HG02798 (cell line): ENCODE measurements at regions not wholly inside any gene's neighbourhood (a gene's known extent, or its start where the extent isn't known, plus 50 kb on each side); places are given as distances from the start of the nearest gene placed in this dataset.
"Not testable (repeated sequence)": the region's sequence is repeated elsewhere in the genome, so short reads cannot be mapped to it uniquely, and the experiment has no call there.

Experiments used
- ATAC-seq: cut with Tn5 transposase; IDR thresholded peaks from one replicate; pipeline ENCODE4 v1.9.1; 2021; ENCODE audit warnings: mild to moderate bottlenecking; ENCODE audit not compliant: unreplicated experiment, poor library complexity

DNA sequence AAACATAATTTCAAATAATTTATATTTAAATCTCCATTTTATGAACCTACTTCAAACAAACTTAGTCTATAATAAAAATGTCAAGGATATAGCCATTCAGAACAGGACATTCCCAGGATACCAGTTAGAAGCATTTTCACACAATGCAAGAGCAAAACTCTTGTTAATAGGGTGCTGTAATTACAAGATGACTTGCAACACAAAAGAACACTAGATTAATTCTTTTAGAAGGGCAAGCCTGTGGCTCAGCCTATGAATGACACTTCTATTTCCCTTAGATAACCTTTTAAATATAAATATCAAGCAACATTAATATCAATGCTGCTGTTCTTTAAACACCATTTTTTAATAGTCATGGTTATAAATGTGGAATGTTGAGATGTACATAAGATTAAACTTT is 157.9 kb upstream of the SCN7A start:
- no peak for ATAC-seq

DNA sequence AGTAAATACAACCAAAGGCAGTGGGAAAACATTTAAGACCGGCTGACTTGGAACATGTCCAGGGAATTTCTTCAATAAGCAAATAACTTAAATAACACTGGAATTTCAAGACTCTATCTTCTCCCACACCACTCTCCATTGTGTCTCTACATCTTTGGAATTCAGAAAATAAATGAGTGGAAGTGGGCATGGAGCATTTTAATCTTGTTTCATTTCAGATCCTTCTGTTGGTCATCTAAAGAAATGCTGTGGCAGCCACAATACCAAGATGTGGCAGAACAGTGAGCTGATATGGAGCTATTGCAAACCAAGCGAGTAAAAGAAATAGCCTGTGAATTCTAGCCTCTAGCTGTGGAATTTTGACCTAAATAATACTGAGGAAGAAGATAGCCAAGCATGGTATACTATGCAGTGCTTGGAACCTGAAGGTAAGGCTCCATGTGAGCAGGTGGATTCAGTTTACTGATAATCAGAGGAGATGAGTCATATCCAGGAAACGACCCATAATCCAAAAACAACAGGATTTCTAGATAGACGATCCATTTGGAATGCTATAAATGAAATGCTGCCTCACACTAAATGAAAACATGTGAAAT is 157.1 kb upstream of the SCN7A start:
- no peak for ATAC-seq

DNA sequence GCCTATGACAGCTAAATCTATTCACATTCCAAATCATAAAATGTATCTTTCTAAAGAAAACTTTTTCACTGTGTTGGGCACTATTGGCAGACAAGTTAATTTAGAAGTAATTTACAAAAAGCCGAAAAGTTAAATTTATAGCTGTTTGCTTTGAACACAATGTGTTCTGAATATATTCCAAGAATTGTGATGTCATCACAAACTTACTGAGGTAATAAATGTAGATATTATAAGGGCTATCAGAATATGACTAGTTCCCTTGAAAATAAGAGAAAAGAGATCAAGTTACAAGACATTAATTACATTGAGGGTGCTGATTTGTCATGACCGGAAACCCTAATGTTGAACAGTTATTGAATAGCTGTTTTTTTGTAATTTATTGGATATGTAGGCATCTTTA is 153.9 kb upstream of the SCN7A start:
- no peak for ATAC-seq

DNA sequence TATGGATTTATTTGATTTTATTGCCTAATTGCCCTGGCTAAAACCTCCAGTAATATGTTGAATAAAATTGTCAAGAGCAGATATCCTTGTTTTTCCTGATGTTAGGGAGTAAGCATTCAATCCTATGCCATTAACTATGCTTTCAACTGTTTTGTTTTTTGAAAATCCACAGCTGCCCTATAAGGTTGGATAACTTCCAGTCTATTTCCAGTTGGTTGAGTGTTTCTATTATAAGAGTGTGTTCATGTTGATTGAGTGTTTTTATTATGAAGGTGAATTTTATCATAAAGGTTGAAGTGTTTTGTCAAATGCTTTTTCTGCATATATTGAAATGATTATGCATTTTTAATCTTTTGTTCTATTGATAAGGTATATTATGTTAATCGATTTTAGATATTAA is 149.9 kb upstream of the SCN7A start:
- no peak for ATAC-seq

DNA sequence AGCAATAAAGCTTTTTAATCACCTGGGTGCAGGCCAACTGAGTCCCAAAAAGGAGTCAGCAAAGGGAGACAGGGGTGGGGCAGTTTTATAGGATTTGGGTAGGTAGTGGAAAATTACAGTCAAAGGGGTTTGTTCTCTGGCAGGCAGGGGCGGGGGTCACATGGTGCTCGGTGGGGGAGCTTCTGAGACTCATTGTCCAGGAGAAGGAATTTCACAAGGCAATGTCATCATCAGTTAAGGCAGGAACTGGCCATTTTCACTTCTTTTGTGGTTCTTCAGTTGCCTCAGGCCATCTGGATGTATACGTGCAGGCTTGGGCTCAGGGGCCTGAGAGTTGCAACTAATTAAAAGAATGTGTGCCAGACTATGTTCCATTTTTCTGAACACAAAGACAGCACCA is 147.5 kb upstream of the SCN7A start:
- not testable (repeated sequence) for ATAC-seq

DNA sequence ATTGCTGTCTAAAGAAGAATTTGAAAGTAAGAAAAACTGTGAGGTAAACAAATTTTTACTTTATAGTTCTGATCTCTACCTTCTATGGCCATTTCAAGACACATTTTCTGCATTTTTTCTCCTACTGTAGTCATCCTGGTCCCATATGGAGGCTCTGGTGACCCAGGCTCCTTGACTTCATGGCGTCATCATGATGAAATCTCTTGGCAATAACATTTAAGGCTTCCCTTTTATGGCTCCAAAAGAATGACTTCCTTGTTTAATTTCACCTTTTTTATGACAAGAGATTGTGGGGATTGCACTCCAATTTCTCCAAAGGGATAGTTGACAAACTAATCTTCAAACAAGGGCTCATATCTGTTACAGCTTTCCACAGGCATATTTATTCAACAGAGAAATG is 143.0 kb upstream of the SCN7A start:
- no peak for ATAC-seq

DNA sequence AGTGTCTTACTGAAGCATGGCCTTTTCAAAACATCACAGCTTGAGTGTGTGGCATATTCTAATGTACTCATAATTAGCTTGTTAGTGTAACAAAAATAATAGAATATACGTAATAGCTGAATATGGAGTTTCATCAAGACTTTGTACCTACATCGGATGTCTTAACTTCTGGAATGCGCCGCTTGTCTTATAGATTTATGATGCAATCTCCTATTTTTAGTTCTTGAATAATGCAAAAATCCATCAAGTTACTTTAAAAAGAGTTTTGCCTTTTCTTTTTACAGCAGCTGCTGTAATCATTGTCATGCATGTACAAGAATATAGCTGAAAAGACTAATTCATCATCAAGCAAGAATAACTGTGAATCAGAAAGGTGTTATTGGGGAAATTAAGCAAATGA is 140.7 kb upstream of the SCN7A start:
- no peak for ATAC-seq

DNA sequence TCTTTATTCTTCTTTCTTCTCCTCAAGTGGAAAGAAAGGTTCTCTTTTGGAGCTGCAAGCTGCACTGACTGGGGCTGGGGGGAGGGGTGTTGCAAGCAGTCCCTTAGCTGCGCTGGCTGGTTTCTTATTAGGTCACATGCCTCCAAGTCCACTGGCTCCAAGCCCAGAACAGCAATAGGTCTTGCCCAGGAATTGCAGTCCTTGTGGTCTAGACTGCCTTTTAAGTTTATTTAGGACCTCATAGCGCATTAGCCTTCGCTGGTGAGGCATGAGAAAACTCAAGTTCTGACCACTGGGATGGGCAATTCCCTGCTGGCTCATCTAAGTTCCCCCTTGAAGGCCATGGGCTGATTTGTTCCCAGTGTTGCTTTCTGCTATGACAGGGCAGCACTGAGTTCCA is 138.6 kb upstream of the SCN7A start:
- no peak for ATAC-seq

DNA sequence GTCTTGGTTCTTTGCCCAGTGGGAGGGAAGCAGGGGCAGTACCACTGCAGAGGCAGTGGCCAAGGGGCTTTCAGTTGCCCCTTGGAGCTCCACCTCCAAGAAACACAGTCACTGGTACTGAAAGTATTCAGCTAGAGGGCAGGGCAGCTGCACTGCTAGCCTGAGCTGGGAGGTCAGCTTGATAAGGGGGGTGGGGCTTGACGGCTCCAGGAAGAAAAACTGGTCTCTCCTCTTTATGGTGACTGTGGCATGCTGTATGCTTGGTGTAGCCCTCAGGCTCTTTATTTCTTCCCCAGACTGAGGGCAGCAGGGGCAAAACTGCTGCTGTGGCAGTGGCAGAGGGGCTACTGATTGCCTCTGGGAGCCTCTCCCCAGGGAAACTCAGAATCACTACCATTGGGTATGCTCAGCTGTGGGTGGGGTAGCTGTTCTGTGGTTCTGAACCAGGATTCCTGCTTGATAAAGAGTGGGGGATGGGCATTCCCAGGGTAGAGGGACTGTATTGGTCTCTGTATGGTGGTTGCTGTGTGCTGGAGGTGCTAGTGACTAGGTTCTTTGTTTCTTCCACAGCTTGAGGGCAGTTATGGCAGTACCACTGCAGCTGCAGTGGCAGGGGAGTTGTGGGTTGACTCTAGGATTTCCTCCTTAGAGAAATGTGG is 134.6 kb upstream of the SCN7A start:
- ATAC-seq = no peak

DNA sequence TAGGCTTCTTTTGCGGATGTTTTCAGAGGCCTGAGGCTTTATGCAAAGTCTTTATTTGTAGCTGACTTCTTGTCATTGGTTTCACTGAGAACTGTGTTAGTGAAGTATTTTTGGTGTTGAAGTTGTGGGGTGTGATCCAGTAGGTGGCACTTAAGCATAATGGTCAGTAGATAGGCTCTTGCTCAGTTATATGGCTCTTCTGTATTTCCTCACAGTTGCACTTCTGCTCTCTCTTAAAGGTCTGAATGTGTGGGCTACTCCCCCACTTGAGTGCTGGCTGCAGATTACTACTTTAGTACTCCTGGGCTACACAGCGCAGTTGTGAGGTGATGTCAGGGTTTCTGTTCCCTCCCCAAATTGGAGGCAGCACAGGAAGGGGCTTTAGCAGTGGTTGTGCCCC is 133.8 kb upstream of the SCN7A start:
- no peak for ATAC-seq

DNA sequence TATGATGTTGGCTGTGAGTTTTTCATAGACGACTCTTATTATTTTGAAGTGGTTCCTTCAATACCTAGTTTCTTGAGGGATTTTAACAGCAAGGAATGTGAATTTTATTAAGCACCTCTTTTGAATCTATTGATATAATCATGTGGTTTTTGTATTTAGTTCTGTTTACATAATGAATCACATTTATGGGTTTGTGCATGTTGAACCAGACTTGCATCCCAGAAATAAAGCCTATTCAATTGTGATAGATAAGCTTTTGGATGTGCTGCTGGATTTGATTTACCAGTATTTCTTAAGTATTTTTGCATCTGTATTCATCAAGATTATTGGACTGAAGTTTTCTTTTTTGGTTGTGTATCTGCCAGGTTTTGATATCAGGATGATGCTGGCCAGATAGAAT is 131.6 kb upstream of the SCN7A start:
- ATAC-seq = no peak

DNA sequence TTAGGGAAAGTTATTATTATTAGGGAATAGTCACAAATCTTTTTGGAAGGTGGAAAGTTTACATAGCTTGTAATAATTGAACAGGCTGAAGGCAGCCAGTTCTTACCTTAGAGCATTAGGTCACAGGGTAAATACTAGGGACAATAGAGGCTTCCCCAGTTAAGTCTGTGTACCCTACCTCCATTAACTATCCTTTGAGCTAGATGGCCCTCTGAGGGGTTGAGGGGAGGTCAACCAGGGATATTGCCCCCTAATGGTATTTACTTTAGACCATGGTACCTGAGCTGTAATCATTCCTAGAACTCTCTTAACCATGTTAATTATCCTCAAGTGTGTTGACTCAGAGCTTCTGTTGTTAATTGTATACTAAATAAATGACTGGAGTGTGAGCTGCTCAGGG is 120.5 kb upstream of the SCN7A start:
- no peak for ATAC-seq

DNA sequence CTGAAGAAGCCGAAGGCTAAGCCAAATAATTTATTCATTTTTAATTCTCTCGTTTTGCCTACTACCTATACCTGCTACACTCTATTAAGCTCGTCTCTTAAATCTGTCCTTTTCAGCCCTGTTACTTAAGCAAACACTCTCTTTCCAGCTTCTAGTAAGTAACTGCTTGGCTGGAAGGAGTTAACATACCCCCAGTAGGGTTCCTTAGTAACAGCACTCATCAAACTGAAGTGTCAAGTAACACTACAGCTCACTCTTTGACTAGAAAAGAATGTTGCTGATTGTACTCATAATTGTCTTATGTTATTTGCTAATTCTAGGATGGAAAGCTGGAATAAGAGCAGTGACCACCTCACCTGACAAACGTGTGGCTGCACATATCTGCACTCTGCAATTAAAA is 120.0 kb upstream of the SCN7A start:
- ATAC-seq = no peak

DNA sequence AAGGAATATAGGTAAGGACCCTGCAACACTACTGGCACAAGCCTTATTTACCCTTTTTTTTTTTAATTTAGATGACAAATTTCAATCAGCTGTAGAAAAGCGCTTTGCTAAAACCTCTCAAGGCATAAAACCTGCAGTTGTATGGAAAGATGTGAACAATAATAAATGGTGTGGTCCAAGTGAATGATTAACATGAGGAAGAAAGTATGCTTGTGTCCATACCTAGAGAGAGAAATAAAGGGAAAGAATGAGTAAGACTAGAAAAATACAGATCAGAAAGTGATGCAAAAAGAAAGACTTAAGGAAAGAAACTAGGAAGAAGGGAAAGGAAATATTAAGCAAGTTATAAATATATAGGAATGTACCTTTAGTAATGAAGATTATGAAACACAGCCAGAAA is 119.2 kb upstream of the SCN7A start:
- no peak for ATAC-seq

DNA sequence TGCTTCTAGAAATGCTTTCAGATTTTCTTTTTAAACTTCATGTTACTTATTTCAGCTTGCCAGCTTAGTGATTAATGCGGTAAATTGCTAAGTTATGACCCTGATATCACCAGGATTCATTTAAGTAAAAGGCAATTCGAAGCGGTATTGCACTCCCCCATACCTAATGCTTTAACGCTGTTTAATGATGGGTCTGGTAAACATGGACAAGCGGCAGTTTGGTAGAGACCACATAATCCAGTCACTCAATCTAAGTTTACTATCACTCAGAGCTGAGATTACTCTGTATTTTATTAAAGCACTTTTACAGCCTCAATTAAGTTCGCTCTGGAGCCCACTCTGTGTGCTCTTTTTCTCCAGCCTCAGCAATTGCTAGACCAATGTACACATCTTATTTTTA is 118.2 kb upstream of the SCN7A start:
- ATAC-seq = no peak

DNA sequence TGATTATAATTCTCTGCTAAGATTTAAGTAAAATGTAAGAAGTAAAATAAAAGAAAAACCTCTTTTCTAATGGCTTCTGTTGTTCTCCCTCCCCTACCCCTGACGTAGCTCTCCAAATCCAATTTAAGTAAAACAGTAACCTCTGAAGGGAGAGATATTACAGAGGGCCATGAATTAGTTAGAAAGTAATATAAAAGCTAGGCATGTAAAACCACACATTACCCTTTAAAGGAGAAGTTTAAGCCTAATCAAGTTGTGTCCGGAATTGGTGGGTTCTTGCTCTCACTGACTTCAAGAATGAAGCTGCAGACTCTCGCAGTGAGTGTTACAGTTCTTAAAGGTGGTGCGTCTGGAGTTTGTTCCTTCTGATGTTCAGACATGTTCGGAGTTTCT is 116.9 kb upstream of the SCN7A start:
- ATAC-seq = no peak

DNA sequence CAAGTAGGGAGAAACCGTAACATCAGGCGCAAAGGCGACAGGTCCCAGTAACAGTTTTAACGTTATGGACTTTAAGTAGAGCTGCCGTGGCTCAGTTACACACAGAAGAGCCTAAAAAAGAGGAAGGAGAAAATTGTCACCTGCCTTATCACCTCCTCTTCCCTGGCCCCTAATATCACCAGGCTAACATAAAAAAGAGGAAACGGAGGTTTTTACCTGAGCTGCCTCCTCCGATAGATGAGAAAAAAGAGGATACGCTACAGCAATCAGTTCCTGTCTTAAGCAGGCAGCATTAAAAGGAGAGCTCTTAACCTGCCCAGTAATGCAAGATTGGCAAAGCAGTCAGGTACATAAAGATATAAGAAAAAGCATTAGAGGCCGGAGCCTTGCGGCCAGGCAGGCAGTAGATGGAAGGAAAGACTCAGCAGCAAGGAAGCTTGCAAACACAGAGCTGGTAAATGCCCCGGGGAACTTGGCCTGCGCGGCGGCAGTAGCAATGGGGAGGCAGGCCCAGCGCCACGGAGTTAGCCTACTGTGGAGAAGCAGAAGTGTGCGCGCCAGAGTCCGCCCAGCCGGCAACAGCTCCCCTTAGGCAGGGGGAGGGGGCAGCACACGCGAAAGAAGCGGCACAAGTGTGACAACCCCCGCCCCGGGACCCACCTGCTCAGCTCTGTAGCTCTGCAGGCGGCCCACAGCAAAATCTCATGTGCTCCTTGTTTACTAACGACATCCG is 116.3 kb upstream of the SCN7A start:
- no peak for ATAC-seq

DNA sequence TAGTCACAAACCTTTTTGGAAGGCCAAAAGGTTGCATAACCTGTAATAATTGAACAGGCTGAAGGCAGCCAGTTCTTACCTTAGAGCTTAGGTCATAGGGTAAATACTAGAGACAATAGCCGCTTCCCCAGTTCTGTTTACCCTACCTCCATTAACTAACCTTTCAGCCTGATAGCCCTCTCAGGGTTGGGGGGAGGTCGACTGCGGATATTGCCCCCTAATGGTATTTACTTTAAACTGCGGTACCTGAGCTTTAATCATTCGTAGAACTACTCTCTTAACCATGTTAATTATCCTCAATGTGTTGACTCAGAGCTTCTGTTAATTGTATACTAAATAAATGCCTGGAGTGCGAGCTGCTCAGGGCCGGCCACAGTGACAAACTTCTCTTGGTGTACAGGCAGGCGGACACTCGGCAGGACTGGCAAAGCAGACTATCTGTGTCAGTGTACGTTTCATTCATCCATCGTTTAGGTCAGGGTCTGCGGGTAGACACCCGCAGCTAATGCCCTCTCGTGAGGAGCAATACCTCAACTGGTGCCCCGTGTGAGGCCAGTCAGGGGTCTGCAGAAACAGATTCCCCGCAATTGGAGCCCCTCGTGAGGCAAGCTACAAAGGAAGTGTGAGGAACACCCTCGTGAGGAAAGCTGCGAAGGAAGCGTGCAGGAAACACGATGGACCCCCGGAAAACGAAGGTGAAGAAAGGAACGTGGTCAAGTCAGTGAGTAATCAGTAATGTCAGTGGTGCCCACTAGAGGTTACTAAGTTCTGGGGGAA is 115.3 kb upstream of the SCN7A start:
- no peak for ATAC-seq

DNA sequence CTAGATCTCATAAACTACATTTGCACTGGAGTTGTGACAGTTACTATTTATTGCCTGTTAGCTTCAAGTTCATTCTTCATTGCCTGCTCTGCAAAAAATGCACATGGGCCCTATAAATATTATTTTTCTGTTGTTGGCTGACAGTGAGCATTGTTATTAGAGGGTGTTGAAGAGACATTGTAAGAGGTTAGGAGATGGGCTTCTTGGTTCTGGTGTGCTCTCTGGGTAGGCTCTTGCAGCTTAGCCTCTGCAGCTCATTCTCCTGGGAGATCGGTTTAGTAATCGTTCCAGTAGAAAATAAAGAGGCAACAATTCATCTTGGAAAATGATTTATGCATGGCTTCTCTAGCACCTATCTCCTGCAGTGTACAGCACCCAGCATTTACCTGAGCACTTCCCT is 113.8 kb upstream of the SCN7A start:
- no peak for ATAC-seq

DNA sequence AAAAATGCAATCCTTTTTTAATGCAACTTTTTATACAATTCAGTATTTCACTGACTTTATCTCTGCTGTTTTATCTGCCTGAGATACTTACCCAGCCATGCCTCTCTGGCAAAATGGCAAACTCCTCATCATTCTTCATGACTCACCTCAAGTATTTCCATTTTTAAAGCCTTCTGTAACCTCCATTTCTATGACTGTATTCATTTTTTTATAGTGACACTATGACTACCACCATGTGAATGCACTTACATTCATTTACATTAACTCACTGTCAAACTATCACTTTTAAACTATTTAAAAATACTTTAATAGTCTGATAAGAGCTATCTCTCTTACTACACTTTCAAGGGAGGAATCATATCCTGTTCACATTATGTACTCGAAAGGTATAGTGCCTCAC is 99.4 kb upstream of the SCN7A start:
- no peak for ATAC-seq

DNA sequence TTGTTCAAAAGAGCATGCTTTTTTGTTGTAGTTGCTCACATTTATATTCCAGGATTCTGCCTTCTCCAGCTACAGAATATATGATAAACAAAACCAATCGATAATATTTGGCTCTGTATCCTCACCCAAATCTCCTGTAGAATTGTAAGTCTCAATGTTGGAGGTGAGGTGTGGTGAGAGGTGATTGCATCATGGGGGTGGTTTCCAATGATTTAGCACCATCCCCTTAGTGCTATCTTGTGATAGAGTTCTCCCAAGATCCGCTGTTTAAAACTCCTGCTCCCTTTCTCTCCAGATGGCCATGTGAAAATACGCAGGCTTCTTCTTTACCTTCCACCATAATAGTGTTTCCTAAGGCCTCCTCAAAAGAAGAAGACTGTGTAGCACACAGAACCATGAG is 98.7 kb upstream of the SCN7A start:
- ATAC-seq = no peak
